GM06990 (cell line): ENCODE measurements at regions not wholly inside any gene's neighbourhood (a gene's known extent, or its start where the extent isn't known, plus 50 kb on each side); places are given as distances from the start of the nearest gene placed in this dataset.

ENCODE experiments used
- DNase-seq: peaks from one replicate; pipeline ENCODE4 v3.0.0-alpha.2; 2011; ENCODE audit not compliant: insufficient read length; ENCODE audit errors: extremely low read depth
- H3K27me3 ChIP-seq: replicated peaks from 2 replicates; pipeline ENCODE4 v1.6.0; 2011; ENCODE audit warnings: low read length; ENCODE audit not compliant: control insufficient read depth, insufficient read depth
- H3K36me3 ChIP-seq: 2 replicates; pipeline ENCODE4 v1.5.1; 2011; ENCODE audit warnings: low read length; ENCODE audit not compliant: control insufficient read depth, insufficient read depth
- H3K4me3 ChIP-seq: replicated peaks from 2 replicates; pipeline ENCODE4 v1.5.1; 2011; ENCODE audit warnings: low read depth, mild to moderate bottlenecking, control low read depth, low read length
- TF ChIP-seq, protein P1 (sequence below): IDR thresholded peaks from 2 replicates; pipeline ENCODE4 v1.5.1; 2011; ENCODE audit warnings: low read length, control low read depth, mild to moderate bottlenecking, inconsistent platforms; ENCODE audit not compliant: insufficient read depth, poor library complexity, severe bottlenecking

DNA sequence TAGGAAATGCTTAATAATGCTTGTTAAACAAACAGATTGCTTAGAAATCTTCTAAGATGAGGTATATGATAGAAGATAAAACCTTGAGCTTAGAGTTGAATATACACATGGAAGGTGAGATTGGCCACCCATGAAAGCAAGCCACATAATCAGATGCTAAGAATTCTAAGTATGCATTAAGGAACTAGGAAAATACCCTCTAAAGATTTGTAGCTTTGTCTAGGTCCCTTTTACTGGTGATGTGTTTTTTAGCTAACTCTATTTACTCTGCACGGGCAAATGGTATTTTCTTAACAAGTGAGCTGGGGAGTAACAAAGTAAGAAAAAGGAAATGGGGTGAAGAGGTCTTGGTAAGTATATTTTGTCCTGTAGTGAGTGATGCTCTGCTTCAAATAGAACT is 310.3 kb downstream of the OXSM start:
- TF ChIP-seq, protein P1, sequence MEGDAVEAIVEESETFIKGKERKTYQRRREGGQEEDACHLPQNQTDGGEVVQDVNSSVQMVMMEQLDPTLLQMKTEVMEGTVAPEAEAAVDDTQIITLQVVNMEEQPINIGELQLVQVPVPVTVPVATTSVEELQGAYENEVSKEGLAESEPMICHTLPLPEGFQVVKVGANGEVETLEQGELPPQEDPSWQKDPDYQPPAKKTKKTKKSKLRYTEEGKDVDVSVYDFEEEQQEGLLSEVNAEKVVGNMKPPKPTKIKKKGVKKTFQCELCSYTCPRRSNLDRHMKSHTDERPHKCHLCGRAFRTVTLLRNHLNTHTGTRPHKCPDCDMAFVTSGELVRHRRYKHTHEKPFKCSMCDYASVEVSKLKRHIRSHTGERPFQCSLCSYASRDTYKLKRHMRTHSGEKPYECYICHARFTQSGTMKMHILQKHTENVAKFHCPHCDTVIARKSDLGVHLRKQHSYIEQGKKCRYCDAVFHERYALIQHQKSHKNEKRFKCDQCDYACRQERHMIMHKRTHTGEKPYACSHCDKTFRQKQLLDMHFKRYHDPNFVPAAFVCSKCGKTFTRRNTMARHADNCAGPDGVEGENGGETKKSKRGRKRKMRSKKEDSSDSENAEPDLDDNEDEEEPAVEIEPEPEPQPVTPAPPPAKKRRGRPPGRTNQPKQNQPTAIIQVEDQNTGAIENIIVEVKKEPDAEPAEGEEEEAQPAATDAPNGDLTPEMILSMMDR = no peak
- no peak for DNase-seq
- no peaks in the 10 kb centered on the region for H3K27me3 ChIP-seq
- no peak overlapping the region for H3K4me3 ChIP-seq
- no peaks in the 10 kb centered on the region for H3K36me3 ChIP-seq

DNA sequence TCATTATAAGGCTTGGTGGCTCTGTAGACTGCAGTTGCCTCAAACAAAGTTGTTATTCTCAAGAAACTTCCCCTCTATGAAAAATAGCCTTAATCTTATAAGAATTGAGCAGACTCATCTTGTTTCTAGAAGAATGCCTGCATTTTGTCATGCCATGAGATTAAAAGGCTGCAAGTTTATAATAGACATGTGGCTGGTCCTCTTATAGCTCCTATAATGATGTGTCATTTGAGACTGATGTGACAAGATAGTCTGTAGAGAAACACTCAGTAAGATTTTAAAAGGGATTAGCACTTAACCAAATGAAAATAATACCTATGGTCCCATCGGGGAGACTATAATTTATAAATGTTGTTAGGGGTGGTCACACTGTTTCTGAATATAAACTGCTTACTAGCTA is 312.5 kb downstream of the OXSM start:
- no peak for DNase-seq
- H3K36me3 ChIP-seq = no peaks in the 10 kb centered on the region
- no peaks in the 10 kb centered on the region for H3K27me3 ChIP-seq
- TF ChIP-seq, protein P1 = no peak
- no peak overlapping the region for H3K4me3 ChIP-seq

DNA sequence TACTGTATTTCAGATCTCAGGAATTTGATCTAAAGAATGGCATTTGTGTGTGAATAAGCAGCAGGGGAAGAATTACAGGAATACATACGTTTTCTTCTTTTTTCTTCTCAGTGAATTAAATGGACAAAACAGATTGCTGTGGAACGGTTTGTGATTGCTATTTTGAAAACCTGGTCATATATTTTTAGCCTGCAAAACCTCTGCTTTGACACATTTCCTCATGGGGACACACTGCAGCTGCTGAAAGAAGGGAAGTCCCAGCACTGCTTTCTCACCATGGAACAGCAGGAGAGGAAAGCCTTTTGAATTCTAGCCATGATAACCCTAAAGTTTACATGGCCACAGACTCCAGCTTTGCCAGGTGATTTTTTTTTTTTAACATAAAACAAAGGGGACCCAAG is 315.0 kb downstream of the OXSM start:
- no peak for DNase-seq
- Histone ChIP-seq H3K27me3 (no peaks in the 10 kb centered on the region), H3K4me3 (no peak overlapping the region)

DNA sequence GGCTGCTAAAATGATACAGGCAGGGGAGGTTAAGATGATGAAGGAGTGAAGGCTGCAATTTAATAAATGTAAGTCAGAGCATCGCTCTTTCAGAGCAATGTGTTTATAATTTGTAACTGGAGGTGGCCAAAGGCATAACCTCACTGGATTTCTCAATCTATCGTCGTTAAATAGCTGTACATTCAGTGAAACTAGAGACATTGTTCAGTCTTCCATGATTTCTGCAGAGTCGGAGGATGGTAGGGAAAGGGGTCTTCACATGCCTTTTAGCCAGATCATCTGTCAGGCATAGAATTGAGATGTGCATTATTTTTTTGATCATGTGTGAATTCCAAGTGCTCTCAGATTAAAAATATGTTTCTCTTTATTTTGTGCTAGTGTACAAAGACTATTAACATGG is 315.4 kb downstream of the OXSM start:
- H3K36me3 ChIP-seq = no peaks in the 10 kb centered on the region
- TF ChIP-seq, protein P1 = no peak
- no peaks in the 10 kb centered on the region for H3K27me3 ChIP-seq
- H3K4me3 ChIP-seq = no peak overlapping the region
- DNase-seq = no peak

More for the DNA sequence above, 315.0 kb downstream of the OXSM start:
- TF ChIP-seq, protein P1 = no peak
- no peaks in the 10 kb centered on the region for H3K36me3 ChIP-seq

DNA sequence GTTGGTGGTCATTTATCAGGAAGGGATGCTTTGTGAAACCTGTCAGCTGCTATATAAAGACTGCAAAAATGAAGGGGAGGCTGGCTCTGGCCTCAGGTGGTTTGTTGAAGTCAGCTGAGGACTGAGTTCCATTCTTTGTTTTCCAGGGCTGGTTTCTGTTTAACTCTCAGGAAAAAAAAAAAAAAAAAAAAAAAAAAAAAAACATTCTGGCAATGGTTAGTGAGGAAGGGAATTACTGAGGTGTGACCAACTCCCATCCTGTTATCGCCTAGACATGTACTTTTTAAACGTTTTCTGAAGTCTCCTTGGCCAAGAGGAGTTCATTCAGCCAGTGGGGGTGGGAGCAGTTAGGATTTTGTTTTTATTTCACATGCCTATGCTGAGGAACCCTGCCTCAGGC is 316.3 kb downstream of the OXSM start:
- Histone ChIP-seq H3K36me3 (no peaks in the 10 kb centered on the region), H3K4me3 (no peak overlapping the region), H3K27me3 (no peaks in the 10 kb centered on the region)
- DNase-seq = no peak
- TF ChIP-seq, protein P1 = no peak

DNA sequence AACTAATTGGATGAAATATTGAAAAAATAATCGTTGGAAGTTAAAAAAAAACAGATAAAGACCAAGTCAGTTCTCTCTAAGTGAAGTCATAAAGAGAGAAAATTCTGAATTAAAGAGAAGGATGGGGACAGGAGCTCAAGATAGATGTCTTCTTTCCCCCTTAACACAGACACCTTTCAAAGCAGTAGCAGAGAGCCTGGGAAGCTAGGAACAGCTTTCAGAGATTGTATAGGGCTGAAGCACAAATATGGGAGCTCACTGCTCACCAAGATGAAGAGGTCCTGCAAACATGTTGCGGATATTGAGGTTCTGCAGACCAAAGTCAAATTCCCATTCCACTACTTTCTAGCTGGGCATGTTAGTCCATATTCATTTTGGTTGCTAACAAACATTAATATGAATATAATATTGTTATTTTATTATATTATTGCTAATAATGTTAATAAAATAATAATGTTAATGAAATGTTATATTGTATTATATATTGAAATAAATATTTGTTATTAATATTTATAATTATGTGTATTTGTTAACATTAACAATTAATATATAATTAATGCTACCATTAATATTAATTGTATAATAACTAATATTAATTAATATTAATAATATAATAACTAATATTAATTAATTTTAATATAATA is 319.1 kb downstream of the OXSM start:
- Histone ChIP-seq H3K36me3 (no peaks in the 10 kb centered on the region), H3K4me3 (no peak overlapping the region), H3K27me3 (no peaks in the 10 kb centered on the region)
- DNase-seq = no peak
- TF ChIP-seq, protein P1 = no peak
